IMR-90 (cell line): ENCODE measurements at regions not wholly inside any gene's neighbourhood (a gene's known extent, or its start where the extent isn't known, plus 50 kb on each side); places are given as distances from the start of the nearest gene placed in this dataset.

Experiments used
- ATAC-seq: fragments of 200-7000 bp; cut with Tn5 transposase; 2 replicates; pipeline ENCODE4 v1.9.1; 2020; ENCODE audit warnings: low read depth, mild to moderate bottlenecking, moderate library complexity
- BruUV-seq: library from RNA; stranded (reverse); fragments of 400-500 nt; replicated peaks from 2 replicates; lab custom pipeline; 2021; lab: Mats Ljungman, UMichigan
- CTCF ChIA-PET: fragments of 300-600 bp; formaldehyde crosslinking; extraction: SDS; loops from one replicate; lab custom pipeline; 2021; ENCODE audit warnings: antibody characterized with exemption; lab: Yijun Ruan, JAX
- POLR2A ChIA-PET: fragments of 300-600 bp; sonication (Branson Sonifier 250); formaldehyde crosslinking; loops from one replicate; lab custom pipeline; 2022; ENCODE audit warnings: antibody characterized with exemption; ENCODE audit not compliant: unreplicated experiment; lab: Charles Lee
- DNase-seq: peaks from one replicate; pipeline ENCODE4 v3.0.0; 2013
- H2AFZ ChIP-seq: replicated peaks from 2 replicates; pipeline ENCODE3; 2013; ENCODE audit warnings: low read length, mild to moderate bottlenecking; ENCODE audit not compliant: poor library complexity
- H2AK5ac ChIP-seq: 2 replicates; pipeline ENCODE4 v1.6.1; 2013; ENCODE audit warnings: low read depth, low read length, inconsistent platforms
- H2AK9ac ChIP-seq: replicated peaks from 2 replicates; pipeline ENCODE3; 2013; ENCODE audit warnings: mild to moderate bottlenecking, low read depth, low read length, moderate library complexity; ENCODE audit not compliant: poor library complexity
- H2BK120ac ChIP-seq: 2 replicates; pipeline ENCODE4 v1.6.1; 2013; ENCODE audit warnings: low read depth, low read length, inconsistent platforms
- H2BK15ac ChIP-seq: 3 replicates; pipeline ENCODE4 v1.6.1; 2013; ENCODE audit warnings: low read depth, low read length, inconsistent platforms
- H2BK20ac ChIP-seq: 2 replicates; pipeline ENCODE4 v1.6.1; 2013; ENCODE audit warnings: low read depth, mild to moderate bottlenecking, inconsistent platforms, low read length, moderate library complexity
- H2BK5ac ChIP-seq: 2 replicates; pipeline ENCODE4 v1.6.1; 2013; ENCODE audit warnings: mild to moderate bottlenecking, low read depth, low read length, inconsistent platforms; ENCODE audit not compliant: poor library complexity, severe bottlenecking
- H3K14ac ChIP-seq: replicated peaks from 2 replicates; pipeline ENCODE4 v1.6.1; 2013; ENCODE audit warnings: low read depth, low read length, inconsistent platforms
- H3K18ac ChIP-seq: 2 replicates; pipeline ENCODE4 v1.6.1; 2013; ENCODE audit warnings: low read depth, low read length, control low read depth
- H3K23ac ChIP-seq: 2 replicates; pipeline ENCODE4 v1.6.1; 2013; ENCODE audit warnings: low read depth, low read length, inconsistent platforms
- H3K27ac ChIP-seq: 2 replicates; pipeline ENCODE4 v1.5.1; 2013; ENCODE audit warnings: mild to moderate bottlenecking, control low read depth, low read length; ENCODE audit not compliant: insufficient read depth
- H3K27me3 ChIP-seq: 2 replicates; pipeline ENCODE4 v1.6.1; 2013; ENCODE audit warnings: low read length; ENCODE audit not compliant: control insufficient read depth, insufficient read depth
- H3K36me3 ChIP-seq: 2 replicates; pipeline ENCODE4 v1.6.1; 2013; ENCODE audit warnings: low read length, mixed read lengths; ENCODE audit not compliant: control insufficient read depth, insufficient read depth
- H3K4ac ChIP-seq: 2 replicates; pipeline ENCODE4 v1.6.1; 2013; ENCODE audit warnings: low read depth, low read length, inconsistent platforms
- H3K4me1 ChIP-seq: 2 replicates; pipeline ENCODE4 v1.6.1; 2013; ENCODE audit warnings: low read length, mixed read lengths; ENCODE audit not compliant: control insufficient read depth, insufficient read depth
- H3K4me2 ChIP-seq: 2 replicates; pipeline ENCODE4 v1.6.1; 2013; ENCODE audit warnings: low read depth, mild to moderate bottlenecking, control low read depth, low read length, moderate library complexity
- H3K4me3 ChIP-seq: 2 replicates; pipeline ENCODE4 v1.5.1; 2013; ENCODE audit warnings: low read depth, mild to moderate bottlenecking, control low read depth, low read length, moderate library complexity; ENCODE audit not compliant: insufficient read depth
- H3K56ac ChIP-seq: 2 replicates; pipeline ENCODE4 v1.6.1; 2013; ENCODE audit warnings: low read length, inconsistent platforms; ENCODE audit not compliant: insufficient read depth; ENCODE audit errors: extremely low read depth
- H3K79me1 ChIP-seq, 2 experiments: 2 replicates each; pipeline ENCODE4 v1.6.1; 2013; ENCODE audit warnings: low read length in 2 of 2, inconsistent platforms in 1 of 2, low read depth in 1 of 2
- H3K9ac ChIP-seq: 2 replicates; pipeline ENCODE4 v1.6.1; 2013; ENCODE audit warnings: low read depth, low read length, control low read depth
- H3K9me1 ChIP-seq: 2 replicates; pipeline ENCODE4 v1.6.1; 2013; ENCODE audit warnings: low read length, inconsistent platforms; ENCODE audit not compliant: insufficient read depth
- H3K9me3 ChIP-seq: 2 replicates; pipeline ENCODE4 v1.6.1; 2013; ENCODE audit warnings: low read length; ENCODE audit not compliant: control insufficient read depth, insufficient read depth
- H4K20me1 ChIP-seq: 2 replicates; pipeline ENCODE4 v1.6.1; 2013; ENCODE audit warnings: low read length, inconsistent platforms; ENCODE audit not compliant: insufficient read depth
- H4K5ac ChIP-seq: 2 replicates; pipeline ENCODE4 v1.6.1; 2013; ENCODE audit warnings: mild to moderate bottlenecking, low read depth, low read length, control low read depth
- H4K8ac ChIP-seq, 2 experiments: 2 replicates each; pipeline ENCODE4 v1.6.1; 2013; ENCODE audit warnings: low read depth in 2 of 2, low read length in 2 of 2, control low read depth in 1 of 2, inconsistent platforms in 1 of 2
- H4K91ac ChIP-seq: 2 replicates; pipeline ENCODE4 v1.6.1; 2013; ENCODE audit warnings: low read depth, low read length, inconsistent platforms; ENCODE audit not compliant: insufficient read depth
- BHLHE40 ChIP-seq: fragments of 150-350 bp; IDR thresholded peaks from 2 replicates; pipeline ENCODE4 v1.6.1; 2016; ENCODE audit warnings: mild to moderate bottlenecking, low read depth, low read length
- CEBPB ChIP-seq: IDR thresholded peaks from 2 replicates; pipeline ENCODE4 v1.6.1; 2012; ENCODE audit warnings: low read depth, low read length, improper control_type of control experiment
- CHD1 ChIP-seq: IDR thresholded peaks from 2 replicates; pipeline ENCODE4 v1.6.1; 2012; ENCODE audit warnings: low read depth, low read length, improper control_type of control experiment
- FOS ChIP-seq: fragments of 150-350 bp; IDR thresholded peaks from 2 replicates; pipeline ENCODE4 v1.6.1; 2016; ENCODE audit warnings: low read depth, low read length
- MAFK ChIP-seq: IDR thresholded peaks from 2 replicates; pipeline ENCODE4 v1.6.1; 2012; ENCODE audit warnings: low read depth, low read length, improper control_type of control experiment
- MAZ ChIP-seq: IDR thresholded peaks from 2 replicates; pipeline ENCODE4 v1.6.1; 2012; ENCODE audit warnings: low read depth, mild to moderate bottlenecking, low read length, improper control_type of control experiment, moderate library complexity, borderline replicate concordance
- MXI1 ChIP-seq: IDR thresholded peaks from 2 replicates; pipeline ENCODE4 v1.6.1; 2012; ENCODE audit warnings: low read depth, mild to moderate bottlenecking, low read length, moderate library complexity, borderline replicate concordance
- NFE2L2 ChIP-seq: fragments of 150-350 bp; IDR thresholded peaks from 2 replicates; pipeline ENCODE4 v1.6.1; 2016; ENCODE audit warnings: low read depth, mild to moderate bottlenecking, low read length
- POLR2A ChIP-seq: IDR thresholded peaks from 2 replicates; pipeline ENCODE4 v1.6.1; 2012; ENCODE audit warnings: mild to moderate bottlenecking, low read depth, low read length
- RAD21 ChIP-seq: IDR thresholded peaks from 2 replicates; pipeline ENCODE4 v1.6.1; 2012; ENCODE audit warnings: low read length, improper control_type of control experiment
- RCOR1 ChIP-seq: IDR thresholded peaks from 2 replicates; pipeline ENCODE4 v1.6.1; 2012; ENCODE audit warnings: mild to moderate bottlenecking, low read length, improper control_type of control experiment; ENCODE audit not compliant: insufficient replicate concordance
- RFX5 ChIP-seq: IDR thresholded peaks from 2 replicates; pipeline ENCODE4 v1.8.0; 2012; ENCODE audit warnings: low read depth, mild to moderate bottlenecking, low read length, moderate library complexity
- SMC3 ChIP-seq: fragments of 150-350 bp; IDR thresholded peaks from 2 replicates; pipeline ENCODE4 v1.6.1; 2016; ENCODE audit warnings: low read depth, mild to moderate bottlenecking, antibody characterized with exemption, low read length, moderate library complexity
- USF2 ChIP-seq: fragments of 150-350 bp; IDR thresholded peaks from 2 replicates; pipeline ENCODE4 v1.6.1; 2017; ENCODE audit warnings: mild to moderate bottlenecking, antibody characterized with exemption, low read length, low read depth
- WGBS, 2 experiments: methylation state at CpG; one replicate each; pipeline versions ENCODE4 v1.1.5 to v1.1.7; 2013; ENCODE audit warnings: missing lambda C conversion rate in 2 of 2; ENCODE audit not compliant: insufficient read length in 1 of 2; ENCODE audit errors: extremely low coverage in 2 of 2; 5-methylcytosine and 5-hydroxymethylcytosine counted together
- dilution Hi-C: fragments of 300-500 bp; cut with HindIII; formaldehyde crosslinking; loops from one replicate; pipeline ENCODE4 v1.14.3; 2018; ENCODE audit warnings: low sequenced_read_pairs; ENCODE audit not compliant: unreplicated experiment
- in situ Hi-C: fragments of 300-500 bp; cut with MboI; formaldehyde crosslinking; loops from 3 replicates; pipeline ENCODE4 v1.14.3; 2019; ENCODE audit warnings: low sequenced_read_pairs, inconsistent platforms, mixed read lengths
- intact Hi-C: fragments of 100-400 bp; cut with micrococcal nuclease; formaldehyde crosslinking; loops from 2 replicates; pipeline ENCODE4 v1.10.0; 2022
- TF ChIP-seq, protein P1 (sequence below): conservative IDR thresholded peaks from 2 replicates; pipeline ENCODE4 v1.5.1; 2012; ENCODE audit warnings: mild to moderate bottlenecking, low read depth, low read length, improper control_type of control experiment
- TF ChIP-seq, protein P2 (sequence below): fragments of 150-350 bp; IDR thresholded peaks from 2 replicates; pipeline ENCODE4 v1.6.1; 2016; ENCODE audit warnings: low read depth, mild to moderate bottlenecking, low read length, moderate library complexity, borderline replicate concordance

DNA sequence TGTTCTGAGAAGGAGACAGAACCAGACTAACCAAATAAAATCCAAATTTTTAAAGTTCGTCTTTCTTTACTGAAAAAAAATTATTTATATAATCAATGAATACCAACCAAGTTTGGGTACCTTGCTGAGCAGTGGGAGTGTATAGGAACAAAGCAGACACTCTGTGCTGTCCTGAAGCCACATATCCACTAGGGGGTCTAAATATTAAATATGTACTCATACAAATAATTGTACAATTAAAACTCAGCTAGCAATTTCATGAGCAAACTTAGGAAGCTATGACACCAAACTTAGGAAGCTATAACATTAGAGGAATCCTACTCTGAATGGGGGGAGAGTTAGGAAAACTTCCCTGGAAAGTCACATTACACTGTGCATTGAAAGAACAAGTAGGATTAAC is 582.0 kb upstream of the EPHA5 start:
- no TSS peak for BruUV-seq

More for the DNA sequence above, 582.0 kb upstream of the EPHA5 start:
- Histone ChIP-seq H3K27ac (no peak overlapping the region), H3K4me3 (no peak overlapping the region), H3K4me1 (no peaks in the 10 kb centered on the region), H3K14ac (no peak overlapping the region), H4K20me1 (no peaks in the 10 kb centered on the region), H3K4ac (no peak overlapping the region), H2BK120ac (no peak overlapping the region), H2BK20ac (no peak overlapping the region), H2AK9ac (no peak overlapping the region), H4K5ac (no peak overlapping the region), H3K9ac (no peak overlapping the region), H3K23ac (no peak overlapping the region), H3K79me1 (no peaks in the 10 kb centered on the region), H3K9me1 (no peaks in the 10 kb centered on the region), H3K27me3 (no peaks in the 10 kb centered on the region), H2AK5ac (no peak overlapping the region), H3K18ac (no peak overlapping the region), H2AFZ (no peak overlapping the region), H4K91ac (no peak overlapping the region), H2BK5ac (no peak overlapping the region), H2BK15ac (no peak overlapping the region), H3K56ac (no peak overlapping the region), H4K8ac (no peak overlapping the region), H3K9me3 (no peaks in the 10 kb centered on the region), H3K36me3 (no peaks in the 10 kb centered on the region), H3K4me2 (no peak overlapping the region)
- DNase-seq = no peak
- ChIA-PET CTCF (no interaction called here), POLR2A (no interaction called here)
- no peak for ATAC-seq
- intact Hi-C loops = no loop called here
- in situ Hi-C loops = no loop called here
- dilution Hi-C loops = no loop called here
- TF ChIP-seq USF2 (no peak), RAD21 (no peak), RCOR1 (no peak), FOS (no peak), CHD1 (no peak), BHLHE40 (no peak), NFE2L2 (no peak), MAZ (no peak), SMC3 (no peak), MAFK (no peak), RFX5 (no peak), POLR2A (no peak), MXI1 (no peak), CEBPB (no peak)
- TF ChIP-seq, protein P1, sequence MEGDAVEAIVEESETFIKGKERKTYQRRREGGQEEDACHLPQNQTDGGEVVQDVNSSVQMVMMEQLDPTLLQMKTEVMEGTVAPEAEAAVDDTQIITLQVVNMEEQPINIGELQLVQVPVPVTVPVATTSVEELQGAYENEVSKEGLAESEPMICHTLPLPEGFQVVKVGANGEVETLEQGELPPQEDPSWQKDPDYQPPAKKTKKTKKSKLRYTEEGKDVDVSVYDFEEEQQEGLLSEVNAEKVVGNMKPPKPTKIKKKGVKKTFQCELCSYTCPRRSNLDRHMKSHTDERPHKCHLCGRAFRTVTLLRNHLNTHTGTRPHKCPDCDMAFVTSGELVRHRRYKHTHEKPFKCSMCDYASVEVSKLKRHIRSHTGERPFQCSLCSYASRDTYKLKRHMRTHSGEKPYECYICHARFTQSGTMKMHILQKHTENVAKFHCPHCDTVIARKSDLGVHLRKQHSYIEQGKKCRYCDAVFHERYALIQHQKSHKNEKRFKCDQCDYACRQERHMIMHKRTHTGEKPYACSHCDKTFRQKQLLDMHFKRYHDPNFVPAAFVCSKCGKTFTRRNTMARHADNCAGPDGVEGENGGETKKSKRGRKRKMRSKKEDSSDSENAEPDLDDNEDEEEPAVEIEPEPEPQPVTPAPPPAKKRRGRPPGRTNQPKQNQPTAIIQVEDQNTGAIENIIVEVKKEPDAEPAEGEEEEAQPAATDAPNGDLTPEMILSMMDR = no peak
- TF ChIP-seq, protein P2, sequence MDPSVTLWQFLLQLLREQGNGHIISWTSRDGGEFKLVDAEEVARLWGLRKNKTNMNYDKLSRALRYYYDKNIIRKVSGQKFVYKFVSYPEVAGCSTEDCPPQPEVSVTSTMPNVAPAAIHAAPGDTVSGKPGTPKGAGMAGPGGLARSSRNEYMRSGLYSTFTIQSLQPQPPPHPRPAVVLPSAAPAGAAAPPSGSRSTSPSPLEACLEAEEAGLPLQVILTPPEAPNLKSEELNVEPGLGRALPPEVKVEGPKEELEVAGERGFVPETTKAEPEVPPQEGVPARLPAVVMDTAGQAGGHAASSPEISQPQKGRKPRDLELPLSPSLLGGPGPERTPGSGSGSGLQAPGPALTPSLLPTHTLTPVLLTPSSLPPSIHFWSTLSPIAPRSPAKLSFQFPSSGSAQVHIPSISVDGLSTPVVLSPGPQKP = no peak
- no CpG with 5 or more reads among the region's 1 CpG for WGBS, 2 experiments
